GM21717 (cell line): ENCODE measurements at regions not wholly inside any gene's neighbourhood (a gene's known extent, or its start where the extent isn't known, plus 50 kb on each side); places are given as distances from the start of the nearest gene placed in this dataset.

Experiments used
- ATAC-seq: cut with Tn5 transposase; IDR thresholded peaks from one replicate; pipeline ENCODE4 v1.9.1; 2021; ENCODE audit warnings: mild to moderate bottlenecking, moderate library complexity; ENCODE audit not compliant: unreplicated experiment

DNA sequence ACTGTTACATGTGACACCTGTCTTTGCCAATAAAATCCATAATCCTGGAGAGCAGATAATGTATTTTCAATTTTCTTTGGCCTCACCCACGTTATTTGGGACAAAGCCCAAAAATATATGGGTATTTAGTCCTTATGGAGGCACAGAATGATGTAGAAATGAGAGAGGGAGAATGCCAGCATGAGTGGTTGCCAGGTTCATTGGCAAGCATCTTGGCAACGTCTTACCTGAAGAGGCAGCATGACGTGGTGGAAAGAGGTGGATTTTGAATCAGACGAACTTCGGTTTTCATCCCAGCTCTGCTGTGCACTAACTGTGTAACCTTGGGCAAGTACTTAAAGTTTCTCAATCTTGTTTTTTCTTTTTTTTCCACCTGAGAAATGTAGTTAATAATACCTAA lies 969.6 kb upstream of the PIK3C3 start:
- no peak for ATAC-seq

DNA sequence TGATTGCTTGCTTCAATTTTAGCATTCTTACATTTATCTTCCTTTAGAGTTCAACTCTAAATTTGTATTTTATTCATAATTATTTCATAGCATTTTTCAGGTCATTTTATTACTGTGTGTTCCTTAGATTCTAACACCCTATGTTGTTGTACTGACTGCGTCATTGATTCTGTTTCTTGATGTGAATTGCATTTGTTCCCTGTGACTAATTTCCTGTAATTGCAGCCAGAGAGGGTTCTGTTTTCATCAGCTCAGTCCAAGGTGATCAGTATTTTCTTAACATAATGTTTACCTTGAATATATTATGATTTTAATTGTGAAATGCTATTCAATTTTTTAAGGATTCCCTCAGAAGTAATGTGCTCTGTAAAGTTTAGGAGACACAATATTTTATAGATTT lies 970.2 kb upstream of the PIK3C3 start:
- no peak for ATAC-seq

GRCh38 chr18:40983835-40984234 lies 971.2 kb upstream of the PIK3C3 start:
- no peak for ATAC-seq

DNA sequence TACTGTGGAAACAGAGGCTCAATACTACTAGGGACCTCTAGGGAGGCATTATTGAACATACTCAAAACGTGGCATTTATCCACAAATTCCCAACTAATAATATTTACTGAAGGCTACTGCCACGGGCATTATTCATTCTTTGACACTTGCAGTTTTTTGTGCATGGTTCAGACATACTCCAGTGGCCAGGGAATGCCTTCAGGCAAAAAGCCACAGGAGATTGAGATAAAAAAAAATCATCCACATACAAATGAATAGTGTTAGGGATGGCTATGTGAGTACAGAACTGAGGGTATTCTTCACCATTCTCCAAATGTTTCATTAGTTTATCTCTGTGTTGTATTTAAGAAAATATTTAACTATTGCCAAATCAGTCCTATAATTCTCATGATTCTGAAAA lies 974.9 kb upstream of the PIK3C3 start:
- ATAC-seq, result no peak

- ATAC-seq, result no peak
These were observed 979.0 kb upstream of the PIK3C3 start for GRCh38 chr18:40976050-40976449.

DNA sequence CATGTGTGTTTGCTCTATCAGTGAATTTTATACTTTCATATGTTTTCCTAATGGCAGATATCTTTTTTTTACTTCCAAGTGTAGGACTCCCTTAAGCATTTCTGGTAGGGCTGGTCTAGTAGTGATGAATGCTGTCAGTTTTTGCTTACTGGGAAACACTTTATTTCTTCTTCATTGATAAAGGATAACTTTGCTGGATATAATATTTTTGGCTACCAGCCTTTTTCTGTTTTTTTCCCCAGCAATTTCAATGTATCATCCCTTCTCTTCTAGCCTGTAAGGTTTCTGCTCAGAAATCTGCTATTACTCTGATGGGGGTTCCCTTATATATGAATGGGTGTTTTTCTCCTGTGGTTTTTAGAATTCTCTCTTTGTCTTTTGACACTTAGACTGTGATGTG lies 980.6 kb upstream of the PIK3C3 start:
- no peak for ATAC-seq

GRCh38 chr18:40962784-40963183 lies 992.2 kb upstream of the PIK3C3 start:
- ATAC-seq, result no peak

DNA sequence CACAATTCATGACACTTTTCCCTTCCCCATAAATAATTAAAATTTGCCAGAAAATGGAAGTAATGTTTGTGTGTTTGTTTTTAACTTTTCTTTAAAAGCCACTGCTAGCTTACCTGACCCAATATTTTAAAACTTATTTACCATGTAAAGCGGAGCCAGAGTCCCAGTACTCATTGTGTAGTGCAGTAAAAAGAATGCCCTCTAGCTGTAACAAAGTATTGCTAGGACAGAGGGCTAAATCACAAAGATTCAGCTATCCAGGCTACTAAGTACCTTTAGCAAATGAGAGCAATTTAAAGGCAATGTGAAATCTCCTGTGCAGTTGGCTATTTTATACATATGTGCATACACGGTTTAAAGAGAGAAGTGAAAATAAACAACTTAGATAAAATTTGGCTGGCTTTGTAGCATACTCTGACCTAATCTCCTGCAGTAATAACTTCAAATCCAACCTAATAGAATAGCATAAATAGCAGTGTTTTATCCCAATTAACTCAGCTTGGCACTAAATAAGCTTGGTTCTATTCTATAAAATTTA lies 997.4 kb upstream of the PIK3C3 start:
- ATAC-seq, result no peak

- no peak for ATAC-seq
These were observed 998.8 kb upstream of the PIK3C3 start for GRCh38 chr18:40956213-40956612.

DNA sequence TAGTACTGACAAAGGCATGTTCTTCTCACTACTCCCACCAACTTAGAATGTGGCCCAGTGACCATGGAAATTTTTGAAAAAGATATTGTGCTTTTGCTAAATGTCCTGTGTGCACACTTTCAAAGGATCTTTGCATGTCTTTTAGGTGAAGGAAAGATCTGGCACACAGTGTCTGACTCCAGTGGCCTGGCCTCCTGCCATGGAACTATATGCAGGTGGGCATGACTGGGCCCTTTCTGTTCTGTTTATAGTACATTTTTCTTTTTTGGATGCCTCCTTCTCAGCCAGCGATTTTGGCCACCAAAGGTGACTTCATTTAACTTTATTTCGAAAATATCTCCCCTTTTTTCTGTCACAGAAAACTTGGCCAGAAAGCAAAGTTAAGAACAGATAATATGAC lies 999.7 kb upstream of the PIK3C3 start:
- no peak for ATAC-seq

DNA sequence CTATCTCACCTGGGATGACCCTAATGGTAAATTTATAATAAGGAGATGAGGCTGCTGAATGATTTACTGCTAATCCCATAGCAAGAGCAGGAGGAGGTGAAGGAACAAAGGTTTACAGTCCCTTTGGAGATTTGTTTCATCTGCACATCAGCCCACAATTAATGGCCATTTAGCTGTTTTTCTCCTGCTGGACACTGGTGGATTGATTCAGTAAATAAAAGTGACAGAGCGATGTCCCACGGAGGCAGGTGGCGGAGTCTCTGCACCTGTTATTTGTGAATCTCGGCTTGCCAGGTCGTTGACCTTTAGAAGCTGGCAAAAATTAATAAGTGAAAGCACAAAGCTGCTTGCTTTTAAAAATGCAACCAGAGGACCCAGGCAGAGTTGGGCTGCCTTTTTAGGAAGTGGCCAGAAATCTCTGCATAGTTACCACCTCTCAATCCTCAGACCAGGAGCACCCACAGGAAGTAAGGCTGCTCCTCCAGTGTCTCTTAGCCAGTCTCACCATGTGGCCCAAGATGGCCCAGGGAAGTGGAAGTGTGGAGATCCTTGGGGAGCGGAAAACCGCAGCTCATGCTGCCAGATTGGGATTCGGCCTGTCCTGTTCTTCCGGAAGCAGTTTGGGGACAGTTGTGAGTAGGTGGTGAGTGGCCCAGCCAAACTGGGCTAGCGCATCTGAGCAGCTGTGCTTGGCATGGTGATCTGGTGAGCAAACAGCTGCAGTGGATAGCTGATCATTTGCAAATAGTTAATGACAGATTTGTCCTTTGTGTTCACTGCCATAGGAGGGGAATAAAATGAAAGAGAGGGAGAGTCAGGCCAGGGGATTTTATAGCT lies 1005.7 kb upstream of the PIK3C3 start:
- ATAC-seq, result no peak

GRCh38 chr18:40944576-40944975 lies 1010.5 kb upstream of the PIK3C3 start:
- ATAC-seq, result no peak

DNA sequence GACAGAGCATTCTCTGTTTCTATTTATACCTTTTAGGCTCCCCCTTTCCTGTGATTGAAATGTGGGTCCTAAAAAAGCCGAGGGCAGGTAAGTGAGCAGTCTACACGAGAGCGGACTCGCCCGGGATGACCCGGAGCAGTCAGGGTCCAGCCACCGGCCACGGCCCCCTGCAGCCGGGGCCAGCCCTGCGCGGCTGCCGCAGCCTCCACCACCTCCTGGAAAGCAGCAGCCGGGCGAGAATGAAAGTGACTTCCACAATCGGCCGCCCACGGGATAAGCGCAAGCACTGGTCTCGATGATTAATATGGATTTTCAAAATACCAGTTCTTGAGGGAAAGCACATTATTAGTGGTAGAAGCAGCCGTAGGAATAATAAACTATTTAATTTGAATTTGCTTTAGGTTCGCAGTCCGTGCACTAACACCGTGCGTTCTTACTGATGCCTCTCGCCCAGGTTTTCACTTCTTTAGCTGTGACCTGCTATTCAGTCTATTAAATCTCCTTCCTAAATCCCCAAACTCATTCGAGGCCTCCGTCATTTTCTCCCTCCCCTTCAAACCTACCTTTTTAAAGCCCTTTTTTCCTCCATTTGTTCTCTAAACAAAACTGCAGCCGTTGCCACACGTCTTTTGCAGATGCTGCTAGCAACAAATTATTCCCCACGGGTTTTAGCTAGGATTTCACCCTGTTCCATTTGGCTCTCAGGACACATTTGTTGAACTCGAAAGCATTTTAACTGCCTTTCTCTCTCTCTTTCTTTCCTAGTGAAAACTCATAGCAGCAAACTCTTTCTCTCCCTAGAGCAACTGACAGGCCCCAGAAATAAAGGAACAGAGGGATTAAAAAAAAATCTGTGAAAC lies 1015.1 kb upstream of the PIK3C3 start:
- no peak for ATAC-seq

GRCh38 chr18:40938615-40939014 lies 1016.4 kb upstream of the PIK3C3 start:
- ATAC-seq, result no peak

DNA sequence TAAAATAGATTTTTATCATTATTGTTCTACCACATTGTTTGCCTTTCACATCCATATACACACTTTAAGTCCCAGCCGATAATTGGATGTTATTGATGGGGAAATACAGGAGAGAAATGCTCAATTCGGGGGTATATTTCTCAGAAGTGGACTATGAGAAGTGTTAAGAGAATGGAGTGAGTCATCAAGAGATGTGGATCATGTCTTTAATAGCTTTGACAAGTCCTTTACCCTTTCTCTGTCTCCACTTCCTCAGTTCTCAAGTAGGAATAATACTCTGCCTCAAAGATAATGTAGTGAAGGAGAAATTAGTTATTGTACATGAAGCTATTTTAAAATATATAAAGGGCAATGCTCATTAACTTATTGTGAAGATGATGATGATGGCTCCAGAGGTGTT lies 1017.6 kb upstream of the PIK3C3 start:
- ATAC-seq, result no peak

DNA sequence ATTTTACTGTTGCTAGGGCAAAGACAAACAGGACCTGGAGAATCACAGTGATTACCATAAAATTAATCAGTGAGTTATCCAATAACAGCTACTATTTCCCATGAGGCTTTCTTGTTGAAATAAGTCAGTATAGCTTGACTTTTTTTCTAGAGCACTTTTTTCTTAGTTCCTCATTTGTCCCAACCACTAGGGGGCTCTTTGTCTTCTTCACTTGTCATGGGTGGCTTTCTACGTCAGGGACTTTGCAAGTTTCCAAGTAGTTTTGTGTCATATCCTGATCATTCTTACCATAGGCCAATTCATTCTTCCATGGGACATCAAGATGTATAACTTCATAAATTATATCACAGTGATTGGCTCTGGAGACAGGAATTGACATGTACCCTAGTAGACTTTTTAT lies 1019.6 kb upstream of the PIK3C3 start:
- ATAC-seq, result no peak

- no peak for ATAC-seq
These were observed 1022.2 kb upstream of the PIK3C3 start for GRCh38 chr18:40932862-40933261.

DNA sequence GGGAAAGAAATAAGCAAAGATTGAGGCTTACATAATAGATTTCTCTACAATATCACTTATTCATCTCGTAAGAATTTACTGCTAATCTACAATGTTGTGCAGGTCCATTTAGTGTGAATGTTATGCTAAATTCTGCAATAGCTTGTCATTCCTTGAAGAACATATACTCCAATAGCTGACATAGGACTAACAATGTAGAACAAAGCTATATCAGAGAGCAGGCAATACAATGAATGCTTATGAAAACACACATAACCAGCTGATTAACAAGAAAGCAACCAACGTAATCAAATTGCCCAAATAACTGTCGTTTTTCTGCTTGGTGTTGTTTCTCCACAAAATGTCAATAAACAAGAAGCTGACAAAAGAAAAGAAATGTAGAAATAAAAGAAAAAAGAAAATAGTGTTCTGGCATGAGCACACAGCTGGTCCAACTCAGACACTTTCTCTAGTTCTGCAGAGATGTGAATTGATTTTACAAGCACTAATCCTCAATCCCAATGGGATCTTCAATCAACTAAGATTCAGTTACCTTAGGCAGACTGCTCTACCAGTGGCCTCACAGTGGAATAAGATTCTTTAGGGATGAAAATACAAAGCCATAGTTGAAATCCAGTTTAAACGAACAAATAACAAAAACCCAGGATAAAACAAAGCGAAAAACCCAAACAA lies 1024.7 kb upstream of the PIK3C3 start:
- ATAC-seq, result no peak

- ATAC-seq, result no peak
These were observed 1025.6 kb upstream of the PIK3C3 start for GRCh38 chr18:40929399-40929798.

- ATAC-seq, result no peak
These were observed 1028.4 kb upstream of the PIK3C3 start for GRCh38 chr18:40926679-40927078.

DNA sequence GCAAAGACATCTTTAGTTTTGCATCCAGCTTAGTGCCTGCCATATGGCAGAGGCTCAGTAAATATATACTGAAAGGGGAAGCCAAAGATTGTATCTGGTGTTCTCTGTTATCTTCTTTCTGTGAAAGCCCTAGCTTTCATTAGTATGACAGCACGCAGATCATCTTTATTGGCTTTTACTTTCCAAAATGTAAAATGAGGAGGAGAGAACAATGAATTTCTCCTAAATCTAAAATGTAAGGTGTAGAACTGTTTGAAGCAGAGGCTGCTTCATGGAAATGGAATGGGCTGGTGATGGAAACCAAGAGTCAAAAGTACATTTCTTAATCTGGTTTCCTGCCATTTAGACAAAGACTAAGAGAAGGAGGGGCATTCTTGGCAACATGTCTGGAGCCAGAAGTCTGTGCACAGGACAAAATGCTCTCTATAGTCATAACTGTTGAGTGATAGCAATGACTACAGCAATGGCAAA lies 1029.9 kb upstream of the PIK3C3 start:
- no peak for ATAC-seq
